Panc1 (cell line): ENCODE measurements at regions not wholly inside any gene's neighbourhood (a gene's known extent, or its start where the extent isn't known, plus 50 kb on each side); places are given as distances from the start of the nearest gene placed in this dataset.

Experiments used
- ATAC-seq: fragments of 200-7000 bp; cut with Tn5 transposase; 2 replicates; pipeline ENCODE4 v1.9.1; 2020; ENCODE audit warnings: mild to moderate bottlenecking, moderate library complexity
- BruUV-seq: library from RNA; stranded (reverse); fragments of 400-500 nt; replicated peaks from 2 replicates; lab custom pipeline; 2021; lab: Mats Ljungman, UMichigan
- CTCF ChIA-PET: fragments of 300-600 bp; sonication (Branson Sonifier 250); formaldehyde crosslinking; loops from one replicate; lab custom pipeline; 2022; ENCODE audit warnings: antibody characterized with exemption; lab: Charles Lee
- POLR2A ChIA-PET: fragments of 300-600 bp; sonication (Branson Sonifier 250); formaldehyde crosslinking; loops from one replicate; lab custom pipeline; 2022; ENCODE audit warnings: antibody characterized with exemption; lab: Charles Lee
- DNase-seq: peaks from one replicate; pipeline ENCODE4 v3.0.0-alpha.2; 2010; ENCODE audit warnings: low read depth, low spot score
- H3K27ac ChIP-seq: 2 replicates; pipeline ENCODE4 v1.5.1; 2011; ENCODE audit warnings: mild to moderate bottlenecking, low read length, inconsistent platforms
- H3K27me3 ChIP-seq: fragments of 200-500 bp; sonication (Bioruptor generic); 2 replicates; pipeline ENCODE4 v1.6.0; 2014; ENCODE audit warnings: low read length, inconsistent platforms; ENCODE audit not compliant: control insufficient read depth, insufficient read depth
- H3K36me3 ChIP-seq: fragments of 200-500 bp; sonication (Bioruptor generic); 2 replicates; pipeline ENCODE4 v1.5.1; 2014; ENCODE audit warnings: inconsistent platforms, mild to moderate bottlenecking, low read length, moderate library complexity; ENCODE audit not compliant: control insufficient read depth, insufficient read depth
- H3K4me1 ChIP-seq: 2 replicates; pipeline ENCODE4 v1.5.1; 2011; ENCODE audit warnings: inconsistent platforms, mild to moderate bottlenecking, low read length, moderate library complexity; ENCODE audit not compliant: control insufficient read depth, insufficient read depth
- H3K4me3 ChIP-seq, 2 experiments: 2 replicates each; pipeline ENCODE4 v1.5.1; 2011 to 2012; ENCODE audit warnings: low read depth in 2 of 2, low read length in 2 of 2, mild to moderate bottlenecking in 2 of 2, inconsistent platforms in 1 of 2, moderate library complexity in 1 of 2
- H3K9me3 ChIP-seq: fragments of 200-500 bp; sonication (Bioruptor generic); 2 replicates; pipeline ENCODE4 v1.5.1; 2014; ENCODE audit warnings: low read depth, mild to moderate bottlenecking, inconsistent platforms, low read length, moderate library complexity; ENCODE audit not compliant: control insufficient read depth, insufficient read depth
- POLR2AphosphoS5 ChIP-seq: IDR thresholded peaks from 2 replicates; pipeline ENCODE4 v1.6.1; 2012; ENCODE audit warnings: mild to moderate bottlenecking, low read depth, low read length, moderate library complexity
- REST ChIP-seq, 2 experiments: IDR thresholded peaks; 2 replicates each; pipeline ENCODE4 v1.6.1; 2011 to 2012; ENCODE audit warnings: low read depth in 2 of 2, control low read depth in 1 of 2, low read length in 1 of 2, mild to moderate bottlenecking in 1 of 2, moderate library complexity in 1 of 2; ENCODE audit not compliant: insufficient read depth in 1 of 2
- SIN3A ChIP-seq: IDR thresholded peaks from 2 replicates; pipeline ENCODE4 v1.6.1; 2012; ENCODE audit warnings: low read depth, mild to moderate bottlenecking, low read length, moderate library complexity, borderline replicate concordance; ENCODE audit not compliant: insufficient read depth
- TCF7L2 ChIP-seq: IDR thresholded peaks from 2 replicates; pipeline ENCODE4 v1.6.1; 2011; ENCODE audit warnings: mild to moderate bottlenecking, low read depth, low read length, inconsistent platforms
- in situ Hi-C: cut with HindIII; loops from 2 replicates; pipeline ENCODE4 v1.10.0; 2016; ENCODE audit warnings: low sequenced_read_pairs, low pct_unique_long_range_greater_than_20kb
- intact Hi-C: fragments of 100-400 bp; cut with micrococcal nuclease; formaldehyde crosslinking; loops from one replicate; pipeline ENCODE4 v1.10.0; 2022; ENCODE audit not compliant: unreplicated experiment
- TF ChIP-seq, protein P1 (sequence below): fragments of 450-650 bp; IDR thresholded peaks from 2 replicates; pipeline ENCODE4 v1.5.1; 2017; ENCODE audit warnings: mild to moderate bottlenecking

- TF ChIP-seq SIN3A, result no peak
- no peak for TF ChIP-seq REST (IDR thresholded peaks at IDR 0.05; ENCODE audit: insufficient read depth in 1 of 2, low read depth in 2 of 2, low read length in 1 of 2)
- no peak for TF ChIP-seq POLR2AphosphoS5
- TF ChIP-seq, protein P1, sequence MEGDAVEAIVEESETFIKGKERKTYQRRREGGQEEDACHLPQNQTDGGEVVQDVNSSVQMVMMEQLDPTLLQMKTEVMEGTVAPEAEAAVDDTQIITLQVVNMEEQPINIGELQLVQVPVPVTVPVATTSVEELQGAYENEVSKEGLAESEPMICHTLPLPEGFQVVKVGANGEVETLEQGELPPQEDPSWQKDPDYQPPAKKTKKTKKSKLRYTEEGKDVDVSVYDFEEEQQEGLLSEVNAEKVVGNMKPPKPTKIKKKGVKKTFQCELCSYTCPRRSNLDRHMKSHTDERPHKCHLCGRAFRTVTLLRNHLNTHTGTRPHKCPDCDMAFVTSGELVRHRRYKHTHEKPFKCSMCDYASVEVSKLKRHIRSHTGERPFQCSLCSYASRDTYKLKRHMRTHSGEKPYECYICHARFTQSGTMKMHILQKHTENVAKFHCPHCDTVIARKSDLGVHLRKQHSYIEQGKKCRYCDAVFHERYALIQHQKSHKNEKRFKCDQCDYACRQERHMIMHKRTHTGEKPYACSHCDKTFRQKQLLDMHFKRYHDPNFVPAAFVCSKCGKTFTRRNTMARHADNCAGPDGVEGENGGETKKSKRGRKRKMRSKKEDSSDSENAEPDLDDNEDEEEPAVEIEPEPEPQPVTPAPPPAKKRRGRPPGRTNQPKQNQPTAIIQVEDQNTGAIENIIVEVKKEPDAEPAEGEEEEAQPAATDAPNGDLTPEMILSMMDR, result no peak
- TF ChIP-seq TCF7L2, result no peak
- no TSS peak for BruUV-seq
- in situ Hi-C loops, result no loop called here
These were observed 1899.5 kb downstream of the OLFM4 start for GRCh38 chr13:54928071-54928470.

GRCh38 chr13:54934121-54934520 lies 1905.5 kb downstream of the OLFM4 start:
- CTCF ChIA-PET, result no interaction called here
- TF ChIP-seq REST (IDR thresholded peaks at IDR 0.05; ENCODE audit: insufficient read depth in 1 of 2, low read depth in 2 of 2, low read length in 1 of 2) (no peak), TCF7L2 (no peak), SIN3A (no peak), POLR2AphosphoS5 (no peak)
- TF ChIP-seq, protein P1, result no peak
- DNase-seq (no peak), ATAC-seq (no peak)
- no peaks in the 10 kb centered on the region for H3K4me1 ChIP-seq
- POLR2A ChIA-PET, result no interaction called here
- no peak overlapping the region for H3K27ac ChIP-seq
- no peaks in the 10 kb centered on the region for H3K36me3 ChIP-seq
- no peak overlapping the region for H3K4me3 ChIP-seq
- intact Hi-C loops, result no loop called here
- no peaks in the 10 kb centered on the region for H3K27me3 ChIP-seq
- no TSS peak for BruUV-seq
- in situ Hi-C loops, result no loop called here
- no peaks in the 10 kb centered on the region for H3K9me3 ChIP-seq

More at GRCh38 chr13:54928071-54928470, 1899.5 kb downstream of the OLFM4 start:
- ChIA-PET CTCF (interaction anchor here (0.6 kb wide), 1 partner anchor 820 kb away, joined by 3 read pairs; no protein-coding TSS in a partner anchor), POLR2A (no interaction called here)
- H3K27ac ChIP-seq, result no peak overlapping the region
- no peaks in the 10 kb centered on the region for H3K9me3 ChIP-seq
- ATAC-seq (no peak), DNase-seq (no peak)
- H3K4me3 ChIP-seq, result no peak overlapping the region
- no peaks in the 10 kb centered on the region for H3K36me3 ChIP-seq
- no peaks in the 10 kb centered on the region for H3K27me3 ChIP-seq
- intact Hi-C loops, result no loop called here
- H3K4me1 ChIP-seq, result no peaks in the 10 kb centered on the region
